ENCODE measurements at regions not wholly inside any gene's neighbourhood (a gene's known extent, or its start where the extent isn't known, plus 50 kb on each side); places are given as distances from the start of the nearest gene placed in this dataset.

- TF ChIP-seq EZH2phosphoT487 (IDR thresholded peaks at IDR 0.05; ENCODE audit: insufficient read depth, low read depth) (no peak), EZH2 (IDR thresholded peaks at IDR 0.05; ENCODE audit: insufficient read depth, poor library complexity, severe bottlenecking) (no peak)
Measured at GRCh38 chr16:76875898-76876297, 315.1 kb upstream of the MON1B start.
